ENCODE measurements at regions not wholly inside any gene's neighbourhood (a gene's known extent, or its start where the extent isn't known, plus 50 kb on each side); places are given as distances from the start of the nearest gene placed in this dataset.

- no peak for DNase-seq (ENCODE audit: extremely low read depth in 1 of 2, low read depth in 1 of 2)
Measured at GRCh38 chr6:155970876-155971708, 515.5 kb upstream of the NOX3 start.

DNA sequence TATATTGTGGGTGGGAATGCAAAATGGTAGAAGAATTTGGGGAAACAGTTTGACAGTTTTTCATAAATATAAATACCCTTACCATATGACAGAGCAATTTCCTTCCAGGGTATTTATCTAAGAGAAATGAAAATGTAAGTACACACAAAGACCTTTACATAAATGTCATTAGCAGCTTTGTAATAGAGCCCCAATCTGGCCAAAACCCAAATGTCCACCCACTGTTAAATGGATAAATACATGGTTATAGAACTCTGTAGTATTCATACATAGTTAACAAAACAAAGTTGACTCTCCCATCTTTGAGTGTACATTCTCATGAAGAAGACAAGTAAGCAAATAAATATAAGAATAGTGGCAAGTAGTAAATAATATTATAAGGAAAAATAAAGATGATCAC lies 514.8 kb upstream of the NOX3 start:
- DNase-seq (ENCODE audit: extremely low read depth in 1 of 2, low read depth in 1 of 2) = no peak

- no peak for DNase-seq (ENCODE audit: extremely low read depth in 1 of 2, low read depth in 1 of 2)
Measured at GRCh38 chr6:155968921-155969320, 513.3 kb upstream of the NOX3 start.

- DNase-seq (ENCODE audit: extremely low read depth in 1 of 2, low read depth in 1 of 2) = no peak
Measured at GRCh38 chr6:155967322-155967721, 511.7 kb upstream of the NOX3 start.

DNA sequence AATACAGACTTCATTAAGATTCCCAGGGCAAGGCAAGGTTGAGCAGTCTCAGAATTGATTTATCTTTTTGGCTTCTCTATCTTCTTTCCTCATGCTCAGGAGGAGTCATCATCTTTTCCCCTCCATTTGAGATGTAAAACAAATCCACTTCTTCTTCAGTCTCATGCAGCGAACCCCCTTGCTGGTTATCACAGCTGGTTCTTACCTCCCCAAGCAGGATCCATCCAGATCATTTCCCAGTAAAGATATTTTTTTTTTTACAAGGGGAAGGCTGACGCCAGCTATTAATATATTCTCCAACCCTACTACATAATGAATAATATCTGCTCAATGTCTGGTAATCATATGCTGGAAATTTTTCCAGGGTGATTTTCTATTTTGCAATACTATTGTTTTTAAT lies 508.9 kb upstream of the NOX3 start:
- no peak for DNase-seq (ENCODE audit: extremely low read depth in 1 of 2, low read depth in 1 of 2)

GRCh38 chr6:155962276-155962675 lies 506.6 kb upstream of the NOX3 start:
- DNase-seq (ENCODE audit: extremely low read depth in 1 of 2, low read depth in 1 of 2) = no peak

DNA sequence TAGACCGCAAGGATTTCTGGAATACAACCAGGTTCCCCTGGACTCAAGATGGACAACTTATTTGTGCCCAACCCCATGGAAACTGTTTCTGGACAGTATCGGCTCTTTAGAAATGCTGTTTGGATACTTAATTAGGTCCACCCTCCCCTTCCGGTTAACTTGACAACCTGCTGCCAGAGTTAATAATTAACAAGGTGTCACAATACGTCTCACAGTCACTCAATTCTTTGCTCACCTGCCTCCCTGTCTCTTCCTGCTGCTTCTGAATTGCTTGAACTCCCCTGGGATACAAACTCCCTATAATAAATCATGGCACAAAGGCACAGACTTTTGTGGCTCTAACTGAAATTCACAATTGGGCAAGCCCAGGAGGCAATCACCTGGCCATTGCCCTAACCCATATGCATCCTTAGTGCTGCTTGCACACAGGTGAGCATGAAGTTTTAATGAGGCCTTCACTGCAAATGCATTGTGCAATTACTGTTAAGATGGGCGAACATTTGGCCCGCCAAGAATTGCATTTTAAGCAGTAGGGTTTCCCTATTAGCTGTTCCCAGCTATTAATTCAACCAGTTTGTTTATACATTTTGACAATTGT lies 504.4 kb upstream of the NOX3 start:
- no peak for DNase-seq (ENCODE audit: extremely low read depth in 1 of 2, low read depth in 1 of 2)

- DNase-seq (ENCODE audit: extremely low read depth in 1 of 2, low read depth in 1 of 2) = no peak
Measured at GRCh38 chr6:155958550-155958949, 502.9 kb upstream of the NOX3 start.

- no peak for DNase-seq (ENCODE audit: extremely low read depth in 1 of 2, low read depth in 1 of 2)
Measured at GRCh38 chr6:155955038-155955437, 499.4 kb upstream of the NOX3 start.

DNA sequence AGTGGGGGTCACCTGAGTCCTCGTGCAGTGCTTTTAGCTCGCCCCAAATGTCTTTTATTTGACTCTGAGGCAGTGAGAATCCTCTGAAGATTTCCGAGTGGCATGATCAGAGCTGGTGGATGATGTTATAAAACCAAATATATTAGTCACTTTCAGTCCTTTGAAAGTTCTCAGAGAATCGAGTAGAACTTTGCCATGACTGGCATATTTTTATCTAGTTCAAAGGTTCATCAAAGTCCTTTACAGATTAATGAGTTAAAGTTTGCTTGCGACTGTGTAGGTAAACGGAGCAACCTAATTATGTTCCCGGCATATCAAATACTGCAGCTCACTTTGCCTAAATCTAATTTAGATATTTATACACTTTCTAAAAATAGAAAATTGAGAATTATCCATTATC lies 498.5 kb upstream of the NOX3 start:
- DNase-seq (ENCODE audit: extremely low read depth in 1 of 2, low read depth in 1 of 2) = no peak

DNA sequence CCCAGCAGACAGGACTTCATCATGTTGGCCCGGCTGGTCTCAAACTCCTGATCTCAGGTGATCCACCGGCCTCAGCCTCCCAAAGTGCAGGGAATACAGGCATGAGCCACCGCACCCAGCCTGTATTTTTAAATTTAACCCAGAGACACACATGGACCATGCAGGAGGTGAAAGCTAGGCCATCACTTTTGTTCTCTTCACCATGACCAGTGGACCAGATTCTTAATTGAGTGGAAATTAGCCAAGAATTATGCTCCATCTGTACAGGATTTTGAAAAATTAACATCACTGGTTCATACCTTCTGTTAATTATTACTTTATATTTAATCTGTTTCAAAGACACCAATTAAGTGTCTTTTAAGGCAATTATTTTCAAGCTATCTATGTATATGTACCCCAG lies 493.6 kb upstream of the NOX3 start:
- DNase-seq (ENCODE audit: extremely low read depth in 1 of 2, low read depth in 1 of 2) = no peak

- no peak for DNase-seq (ENCODE audit: extremely low read depth in 1 of 2, low read depth in 1 of 2)
Measured at GRCh38 chr6:155946860-155947259, 491.2 kb upstream of the NOX3 start.

- no peak for DNase-seq (ENCODE audit: extremely low read depth in 1 of 2, low read depth in 1 of 2)
Measured at GRCh38 chr6:155943635-155944034, 488.0 kb upstream of the NOX3 start.

- DNase-seq (ENCODE audit: extremely low read depth in 1 of 2, low read depth in 1 of 2) = no peak
Measured at GRCh38 chr6:155939253-155939652, 483.6 kb upstream of the NOX3 start.

GRCh38 chr6:155936551-155936950 lies 480.9 kb upstream of the NOX3 start:
- no peak for DNase-seq (ENCODE audit: extremely low read depth in 1 of 2, low read depth in 1 of 2)

DNA sequence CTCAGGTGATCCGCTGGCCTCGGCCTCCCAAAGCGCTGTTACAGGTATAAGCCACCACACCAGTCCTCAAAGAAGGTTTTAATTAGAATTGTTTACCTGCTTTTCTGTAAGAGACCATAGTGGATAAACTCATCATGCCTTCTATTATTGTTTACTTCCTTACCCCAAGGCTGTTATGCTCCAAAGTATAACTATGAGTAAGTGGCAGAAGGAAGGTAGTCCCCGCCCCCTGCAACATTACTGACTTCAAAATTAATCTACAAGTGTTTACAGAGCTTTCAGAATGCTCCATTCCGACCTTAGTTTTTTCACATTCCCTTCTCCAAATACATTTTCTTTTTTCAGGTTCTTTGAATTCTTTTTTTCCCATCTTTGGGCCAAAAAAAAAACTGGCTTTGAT lies 480.5 kb upstream of the NOX3 start:
- DNase-seq (ENCODE audit: extremely low read depth in 1 of 2, low read depth in 1 of 2) = no peak

GRCh38 chr6:155916846-155917624 lies 461.4 kb upstream of the NOX3 start:
- DNase-seq (ENCODE audit: extremely low read depth in 1 of 2, low read depth in 1 of 2) = no peak

- no peak for DNase-seq (ENCODE audit: extremely low read depth in 1 of 2, low read depth in 1 of 2)
Measured at GRCh38 chr6:155915651-155916050, 460.0 kb upstream of the NOX3 start.

- DNase-seq (ENCODE audit: extremely low read depth in 1 of 2, low read depth in 1 of 2) = no peak
Measured at GRCh38 chr6:155913816-155914215, 458.2 kb upstream of the NOX3 start.

DNA sequence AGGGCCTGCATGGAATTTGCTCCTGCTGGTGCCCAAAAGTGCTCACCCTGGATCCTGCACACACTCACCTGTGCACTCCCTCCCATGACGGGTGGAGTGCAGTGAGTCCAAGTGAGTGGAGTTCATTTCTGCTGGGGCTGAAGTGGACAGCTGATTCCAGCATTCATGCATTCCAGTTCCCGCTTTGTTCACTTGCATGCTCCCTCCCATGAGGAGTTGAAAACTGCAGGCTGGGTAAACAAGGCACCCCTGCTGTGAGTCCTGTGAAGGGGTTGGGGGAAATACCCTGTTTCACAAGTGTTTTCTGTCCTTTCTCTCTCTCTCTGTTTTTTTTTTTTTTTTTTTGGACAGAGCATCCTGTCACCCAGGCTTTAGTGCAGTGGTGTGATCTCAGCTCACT lies 454.1 kb upstream of the NOX3 start:
- DNase-seq (ENCODE audit: extremely low read depth in 1 of 2, low read depth in 1 of 2) = no peak

DNA sequence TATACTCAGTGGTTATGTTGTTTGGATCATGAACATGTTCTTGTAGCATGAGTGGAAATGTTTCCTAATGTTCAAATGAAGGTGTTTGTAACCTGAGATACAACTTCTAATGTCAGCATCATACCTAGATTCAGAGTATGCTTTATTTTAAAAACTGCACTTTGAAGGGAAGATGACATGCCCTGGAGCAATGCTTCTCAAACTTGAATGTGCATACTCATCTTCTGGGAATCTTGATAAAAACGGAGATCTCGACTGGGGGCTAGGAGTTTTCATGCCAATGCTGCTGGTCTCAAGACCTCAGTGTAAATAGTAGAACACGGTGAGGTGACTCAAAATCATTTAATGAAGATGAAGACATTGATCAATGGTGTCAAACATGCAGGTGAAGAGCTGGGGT lies 440.0 kb upstream of the NOX3 start:
- no peak for DNase-seq (ENCODE audit: extremely low read depth in 1 of 2, low read depth in 1 of 2)

- no peak for DNase-seq (ENCODE audit: extremely low read depth in 1 of 2, low read depth in 1 of 2)
Measured at GRCh38 chr6:155894758-155895157, 439.1 kb upstream of the NOX3 start.
